ENCODE measurements at regions not wholly inside any gene's neighbourhood (a gene's known extent, or its start where the extent isn't known, plus 50 kb on each side); places are given as distances from the start of the nearest gene placed in this dataset.
"Not testable (repeated sequence)": the region's sequence is repeated elsewhere in the genome, so short reads cannot be mapped to it uniquely, and the experiment has no call there.

- no peak for DNase-seq (ENCODE audit: low read depth in 1 of 2, low spot score in 1 of 2)
- Histone ChIP-seq H3K27me3 (ENCODE audit: insufficient read depth, poor library complexity, severe bottlenecking) (no peaks in the 10 kb centered on the region), H3K27ac (replicated peaks) (no peak overlapping the region), H3K4me3 (replicated peaks; ENCODE audit: insufficient read depth, low read length) (no peak overlapping the region)
- TF ChIP-seq CTCF (IDR thresholded peaks at IDR 0.05; ENCODE audit: insufficient read depth, low read length) (no peak), GABPA (IDR thresholded peaks at IDR 0.05; ENCODE audit: low read depth) (no peak), SPI1 (IDR thresholded peaks at IDR 0.05; ENCODE audit: borderline replicate concordance, low read depth) (no peak), REST (IDR thresholded peaks at IDR 0.05; ENCODE audit: insufficient replicate concordance, low read depth) (no peak), POLR2AphosphoS5 (IDR thresholded peaks at IDR 0.05; ENCODE audit: low read depth) (no peak)
These were observed 109.6 kb upstream of the SEM1 start for GRCh38 chr7:96819111-96819700.

GRCh38 chr7:96821131-96821530, 111.5 kb upstream of the SEM1 start:
- H3K4me3 ChIP-seq (replicated peaks; ENCODE audit: insufficient read depth, low read length); H3K27me3 ChIP-seq (ENCODE audit: insufficient read depth, poor library complexity, severe bottlenecking): not testable (repeated sequence)

GRCh38 chr7:96822824-96823223, 113.2 kb upstream of the SEM1 start:
- no peaks in the 10 kb centered on the region for H3K27me3 ChIP-seq (ENCODE audit: insufficient read depth, poor library complexity, severe bottlenecking)
- H3K4me3 ChIP-seq (replicated peaks; ENCODE audit: insufficient read depth, low read length) = no peak overlapping the region
- TF ChIP-seq SPI1 (IDR thresholded peaks at IDR 0.05; ENCODE audit: borderline replicate concordance, low read depth) = no peak
- TF ChIP-seq CTCF (IDR thresholded peaks at IDR 0.05; ENCODE audit: insufficient read depth, low read length) = no peak
- TF ChIP-seq REST (IDR thresholded peaks at IDR 0.05; ENCODE audit: insufficient replicate concordance, low read depth) = no peak
- no peak for TF ChIP-seq GABPA (IDR thresholded peaks at IDR 0.05; ENCODE audit: low read depth)
- TF ChIP-seq POLR2AphosphoS5 (IDR thresholded peaks at IDR 0.05; ENCODE audit: low read depth) = no peak
- no peak for DNase-seq (ENCODE audit: low read depth in 1 of 2, low spot score in 1 of 2)
- H3K27ac ChIP-seq (replicated peaks) = no peak overlapping the region

More at GRCh38 chr7:96821131-96821530, 111.5 kb upstream of the SEM1 start:
- H3K27ac ChIP-seq (replicated peaks); DNase-seq (ENCODE audit: low read depth in 1 of 2, low spot score in 1 of 2): not testable (repeated sequence)

GRCh38 chr7:96823274-96823673, 113.6 kb upstream of the SEM1 start:
- peak in 1 of 2 experiments; percentile 8 for DNase-seq (ENCODE audit: low read depth in 1 of 2, low spot score in 1 of 2)
- TF ChIP-seq SPI1 (IDR thresholded peaks at IDR 0.05; ENCODE audit: borderline replicate concordance, low read depth) = no peak
- TF ChIP-seq CTCF (IDR thresholded peaks at IDR 0.05; ENCODE audit: insufficient read depth, low read length) = no peak
- no peak for TF ChIP-seq POLR2AphosphoS5 (IDR thresholded peaks at IDR 0.05; ENCODE audit: low read depth)
- TF ChIP-seq REST (IDR thresholded peaks at IDR 0.05; ENCODE audit: insufficient replicate concordance, low read depth) = no peak
- TF ChIP-seq GABPA (IDR thresholded peaks at IDR 0.05; ENCODE audit: low read depth) = no peak
- no peak overlapping the region for H3K4me3 ChIP-seq (replicated peaks; ENCODE audit: insufficient read depth, low read length)
- no peaks in the 10 kb centered on the region for H3K27me3 ChIP-seq (ENCODE audit: insufficient read depth, poor library complexity, severe bottlenecking)
- H3K27ac ChIP-seq (replicated peaks) = no peak overlapping the region

All from HL-60 (cell line).